Brain microvascular endothelial cell (primary cell): ENCODE measurements at regions not wholly inside any gene's neighbourhood (a gene's known extent, or its start where the extent isn't known, plus 50 kb on each side); places are given as distances from the start of the nearest gene placed in this dataset.

Experiments used
- DNase-seq: peaks from one replicate; pipeline ENCODE4 v3.0.0-alpha.2; 2020
- H3K27ac ChIP-seq: fragments of 250-450 bp; sonication (Bioruptor Pico); 2 replicates; pipeline ENCODE4 v1.5.1; 2020; ENCODE audit warnings: mild to moderate bottlenecking, moderate library complexity
- H3K27me3 ChIP-seq: fragments of 250-450 bp; sonication (Bioruptor Pico); replicated peaks from 2 replicates; pipeline ENCODE4 v1.5.1; 2020; ENCODE audit warnings: mild to moderate bottlenecking
- H3K36me3 ChIP-seq: fragments of 250-450 bp; sonication (Bioruptor Pico); replicated peaks from 2 replicates; pipeline ENCODE4 v1.5.1; 2020; ENCODE audit warnings: mild to moderate bottlenecking
- H3K4me3 ChIP-seq: 2 replicates; pipeline ENCODE4 v1.5.1; 2011; ENCODE audit warnings: low read depth, mild to moderate bottlenecking, control low read depth, low read length, moderate library complexity
- CTCF ChIP-seq: IDR thresholded peaks from 2 replicates; pipeline ENCODE4 v1.5.1; 2011; ENCODE audit warnings: low read depth, mild to moderate bottlenecking, moderate library complexity, low read length, control low read depth, inconsistent platforms; ENCODE audit errors: missing control alignments
- in situ Hi-C: cut with HindIII; loops from 2 replicates; pipeline ENCODE4 v1.10.0; 2017; ENCODE audit warnings: low sequenced_read_pairs, low pct_ligation_motif_present

DNA sequence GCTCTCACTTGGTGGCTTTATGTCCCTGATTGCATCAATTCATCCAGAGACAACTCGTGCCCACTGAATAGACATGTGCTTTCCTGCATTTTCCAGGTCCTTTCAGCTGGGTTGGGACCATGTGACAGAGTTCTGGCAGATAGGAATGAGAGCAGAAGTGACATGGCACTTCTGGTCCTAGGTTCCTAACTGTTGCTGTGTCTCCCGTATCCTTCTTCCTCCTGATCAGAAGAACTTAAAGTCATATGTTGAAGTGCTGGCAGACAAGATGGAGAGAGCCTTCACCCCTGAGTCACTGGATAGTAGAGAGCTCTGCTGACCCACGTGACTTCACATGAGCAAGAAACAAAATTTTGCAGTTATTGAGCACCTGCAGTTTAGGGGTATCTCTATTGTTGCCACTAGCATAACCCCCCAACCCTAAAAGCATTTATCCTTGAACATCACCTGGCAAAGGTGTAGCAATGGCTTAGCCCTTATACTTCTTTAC lies 80.0 kb downstream of the NREP start:
- in situ Hi-C loops: no loop called here
- H3K36me3 ChIP-seq: no peaks in the 10 kb centered on the region
- no peaks in the 10 kb centered on the region for H3K27me3 ChIP-seq
- no peak for DNase-seq
- no peak for TF ChIP-seq CTCF
- no peak overlapping the region for H3K27ac ChIP-seq
- H3K4me3 ChIP-seq: no peak overlapping the region

DNA sequence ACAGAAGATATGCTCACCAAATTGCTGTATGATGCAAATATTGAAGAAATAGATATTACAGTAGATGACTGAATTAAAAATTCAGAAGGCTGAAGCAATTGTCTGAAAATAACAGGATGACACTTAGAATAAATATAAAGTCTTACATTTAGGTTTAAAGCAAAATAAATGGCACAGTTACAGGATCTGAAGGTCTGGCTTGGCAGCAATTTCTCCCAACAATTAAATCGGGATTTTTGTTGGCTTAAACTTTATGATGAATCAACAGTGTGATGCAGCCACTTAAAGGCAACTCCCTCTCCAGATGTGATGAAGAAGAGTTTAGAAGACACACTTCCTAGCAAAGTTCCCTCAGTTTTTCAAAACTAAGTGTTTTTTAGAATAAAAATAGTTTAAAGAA lies 80.5 kb downstream of the NREP start:
- no peak overlapping the region for H3K27ac ChIP-seq
- H3K27me3 ChIP-seq: no peaks in the 10 kb centered on the region
- no peak for DNase-seq
- in situ Hi-C loops: no loop called here
- H3K4me3 ChIP-seq: no peak overlapping the region
- H3K36me3 ChIP-seq: no peaks in the 10 kb centered on the region
- TF ChIP-seq CTCF: no peak

- DNase-seq: no peak
- TF ChIP-seq CTCF: no peak
- no peak overlapping the region for H3K27ac ChIP-seq
- no peak overlapping the region for H3K4me3 ChIP-seq
- H3K27me3 ChIP-seq: no peaks in the 10 kb centered on the region
- in situ Hi-C loops: no loop called here
- H3K36me3 ChIP-seq: no peaks in the 10 kb centered on the region
Observed at GRCh38 chr5:111675201-111675934, 81.6 kb downstream of the NREP start.

DNA sequence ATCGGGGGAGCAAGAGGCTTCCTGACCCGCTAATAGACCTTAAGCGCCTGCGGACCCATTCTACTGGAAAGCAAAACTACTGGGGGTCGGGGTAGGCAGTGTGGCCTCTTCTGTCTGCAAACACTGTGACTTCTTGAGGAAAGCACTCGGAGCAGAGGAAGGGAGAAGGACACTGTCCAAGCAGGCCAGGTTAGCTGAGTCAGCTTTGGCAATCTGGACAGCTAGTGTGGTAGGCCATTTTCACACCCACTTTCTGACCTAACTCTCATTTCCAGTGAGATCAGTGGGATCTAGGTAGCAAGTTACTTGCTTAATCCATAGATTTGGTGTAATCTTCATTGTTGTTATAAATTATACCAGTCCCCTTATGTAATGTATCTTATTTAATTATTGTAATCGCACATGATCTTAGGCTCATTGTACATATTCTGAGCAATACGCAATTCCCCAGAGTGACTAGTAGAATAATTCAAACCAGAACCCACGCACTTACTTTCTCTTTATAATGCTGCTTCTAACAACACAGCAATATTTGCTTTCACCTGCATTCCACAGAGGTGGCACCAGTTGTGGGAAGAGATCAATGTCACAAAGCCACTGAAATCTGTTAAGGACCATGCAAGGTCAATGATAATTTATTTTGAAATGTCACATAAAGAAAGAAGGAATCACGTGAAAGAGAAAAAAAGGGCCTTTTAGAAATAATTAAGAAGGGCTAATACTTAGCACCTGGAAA lies 82.9 kb downstream of the NREP start:
- no peak for DNase-seq
- no peak overlapping the region for H3K27ac ChIP-seq
- H3K4me3 ChIP-seq: no peak overlapping the region
- H3K36me3 ChIP-seq: no peaks in the 10 kb centered on the region
- TF ChIP-seq CTCF: no peak
- in situ Hi-C loops: no loop called here
- H3K27me3 ChIP-seq: no peaks in the 10 kb centered on the region

GRCh38 chr5:111672099-111672498 lies 84.9 kb downstream of the NREP start:
- Histone ChIP-seq H3K36me3 (no peaks in the 10 kb centered on the region), H3K4me3 (no peak overlapping the region), H3K27ac (no peak overlapping the region), H3K27me3 (no peaks in the 10 kb centered on the region)
- in situ Hi-C loops: no loop called here
- TF ChIP-seq CTCF: no peak
- no peak for DNase-seq
